ENCODE measurements at regions not wholly inside any gene's neighbourhood (a gene's known extent, or its start where the extent isn't known, plus 50 kb on each side); places are given as distances from the start of the nearest gene placed in this dataset.
A peak's percentile ranks its signal among the peaks of the same experiment; 100 is the strongest.

DNA sequence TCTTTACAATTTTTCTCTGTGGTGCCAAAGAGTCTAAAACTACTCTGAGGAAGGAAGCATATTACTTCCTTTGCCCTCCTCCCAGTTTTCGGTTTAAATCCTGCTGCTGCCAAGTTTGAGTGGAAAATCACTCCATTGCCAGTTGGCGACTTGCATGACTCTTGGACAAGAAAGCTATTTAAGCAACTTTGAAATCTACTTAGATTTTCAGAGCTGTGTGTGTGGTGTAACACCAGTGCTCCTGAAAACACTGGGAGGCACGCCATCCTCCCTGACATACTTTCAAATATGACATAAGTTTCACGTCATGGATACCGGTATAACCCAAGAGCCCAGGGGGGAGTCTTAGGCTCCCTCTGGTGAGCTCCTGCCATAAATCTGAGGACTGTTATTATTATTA, 83.5 kb upstream of the RIOK2 start:
- Histone ChIP-seq H3K18ac (ENCODE audit: low read depth, low read length) (no peak overlapping the region), H2AK9ac (replicated peaks; ENCODE audit: low read depth, low read length, poor library complexity) (no peak overlapping the region), H4K8ac (ENCODE audit: low read depth in 2 of 2, low read length in 2 of 2) (no peak overlapping the region), H2BK5ac (ENCODE audit: low read depth, low read length, poor library complexity, severe bottlenecking) (no peak overlapping the region), H2BK15ac (ENCODE audit: low read depth, low read length) (no peak overlapping the region), H3K9me1 (ENCODE audit: insufficient read depth, low read length) (no peaks in the 10 kb centered on the region), H3K79me1 (ENCODE audit: low read depth in 1 of 2, low read length in 2 of 2) (no peaks in the 10 kb centered on the region), H4K5ac (ENCODE audit: low read depth, low read length) (no peak overlapping the region), H3K56ac (ENCODE audit: extremely low read depth, insufficient read depth, low read length) (no peak overlapping the region), H3K27ac (ENCODE audit: insufficient read depth, low read length) (no peak overlapping the region), H3K36me3 (ENCODE audit: control insufficient read depth, insufficient read depth, low read length) (no peaks in the 10 kb centered on the region), H3K9me3 (ENCODE audit: control insufficient read depth, insufficient read depth, low read length) (no peaks in the 10 kb centered on the region), H3K14ac (replicated peaks; ENCODE audit: low read depth, low read length) (no peak overlapping the region), H3K4me2 (ENCODE audit: low read depth, low read length) (no peak overlapping the region), H3K4ac (ENCODE audit: low read depth, low read length) (no peak overlapping the region), H4K20me1 (ENCODE audit: insufficient read depth, low read length) (no peaks in the 10 kb centered on the region), H3K9ac (ENCODE audit: low read depth, low read length) (no peak overlapping the region), H2BK120ac (ENCODE audit: low read depth, low read length) (no peak overlapping the region), H2AFZ (replicated peaks; ENCODE audit: low read length, poor library complexity) (no peak overlapping the region), H3K23ac (ENCODE audit: low read depth, low read length) (no peak overlapping the region), H2AK5ac (ENCODE audit: low read depth, low read length) (no peak overlapping the region), H3K27me3 (ENCODE audit: control insufficient read depth, insufficient read depth, low read length) (no peaks in the 10 kb centered on the region), H2BK20ac (ENCODE audit: low read depth, low read length) (no peak overlapping the region), H3K4me1 (ENCODE audit: control insufficient read depth, insufficient read depth, low read length) (no peaks in the 10 kb centered on the region), H3K4me3 (ENCODE audit: insufficient read depth, low read depth, low read length) (no peak overlapping the region), H4K91ac (ENCODE audit: insufficient read depth, low read depth, low read length) (no peak overlapping the region)
- no CpG with 5 or more reads among the region's 5 CpGs for WGBS, 2 experiments (ENCODE audit: extremely low coverage in 2 of 2, insufficient read length in 1 of 2)
- ChIA-PET POLR2A (ENCODE audit: unreplicated experiment) (no interaction called here), CTCF (no interaction called here)
- intact Hi-C loops (cut with micrococcal nuclease) (no loop called here), dilution Hi-C loops (cut with HindIII; ENCODE audit: low sequenced_read_pairs, unreplicated experiment) (no loop called here), in situ Hi-C loops (cut with MboI; ENCODE audit: low sequenced_read_pairs) (no loop called here)
- DNase-seq = peak; percentile 6
- no TSS peak for BruUV-seq (replicated peaks)
- ATAC-seq (ENCODE audit: low read depth) = no peak
- TF ChIP-seq RCOR1 (IDR thresholded peaks at IDR 0.05; ENCODE audit: insufficient replicate concordance, low read length) (no peak), MXI1 (IDR thresholded peaks at IDR 0.05; ENCODE audit: borderline replicate concordance, low read depth, low read length) (no peak), RAD21 (IDR thresholded peaks at IDR 0.05; ENCODE audit: low read length) (no peak), MAZ (IDR thresholded peaks at IDR 0.05; ENCODE audit: borderline replicate concordance, low read depth, low read length) (no peak), CHD1 (IDR thresholded peaks at IDR 0.05; ENCODE audit: low read depth, low read length) (no peak), RFX5 (IDR thresholded peaks at IDR 0.05; ENCODE audit: low read depth, low read length) (no peak), POLR2A (IDR thresholded peaks at IDR 0.05; ENCODE audit: low read depth, low read length) (no peak), CEBPB (IDR thresholded peaks at IDR 0.05; ENCODE audit: low read depth, low read length) (no peak)
